K562 (cell line): ENCODE measurements at regions not wholly inside any gene's neighbourhood (a gene's known extent, or its start where the extent isn't known, plus 50 kb on each side); places are given as distances from the start of the nearest gene placed in this dataset.

Experiments used
- ATF1 ChIP-seq, 2 experiments: fragments of 450-650 bp in 1 of 2; IDR thresholded peaks; 2 replicates each; pipeline ENCODE4 v1.6.1; 2016; ENCODE audit warnings: missing compliant biosample characterization in 1 of 2, missing genetic modification characterization in 1 of 2
- ATF3 ChIP-seq, 2 experiments: fragments of 450-650 bp in 1 of 2; sonication (generic) in 1 of 2; formaldehyde crosslinking in 1 of 2; IDR thresholded peaks in 1 of 2; conservative IDR thresholded peaks in 1 of 2; 2 replicates each; pipeline versions ENCODE4 v1.6.1 to v1.8.1; 2016 to 2023; ENCODE audit warnings: mild to moderate bottlenecking in 2 of 2, moderate library complexity in 2 of 2, inconsistent platforms in 1 of 2, missing genetic modification reagents in 1 of 2
- BCLAF1 ChIP-seq, 2 experiments: fragments of 450-650 bp in 1 of 2; IDR thresholded peaks; 2 replicates each; pipeline ENCODE4 v1.6.1; 2011 to 2017; ENCODE audit warnings: low read depth in 2 of 2, antibody characterized with exemption in 1 of 2, borderline replicate concordance in 1 of 2, low read length in 1 of 2, mild to moderate bottlenecking in 1 of 2, mixed read lengths in 1 of 2; ENCODE audit not compliant: control insufficient read depth in 1 of 2
- CTCF ChIP-seq, 3 experiments: IDR thresholded peaks in 2 of 3; conservative IDR thresholded peaks in 1 of 3; 2 replicates each; pipeline ENCODE4 v1.5.1; 2011 to 2012; ENCODE audit warnings: low read length in 3 of 3, mild to moderate bottlenecking in 3 of 3, control low read depth in 2 of 3, improper control_type of control experiment in 1 of 3, inconsistent platforms in 1 of 3, low read depth in 1 of 3, mixed read lengths in 1 of 3, moderate library complexity in 1 of 3; ENCODE audit not compliant: insufficient read depth in 2 of 3
- RFX5 ChIP-seq: IDR thresholded peaks from 2 replicates; pipeline ENCODE4 v1.6.1; 2011; ENCODE audit warnings: low read depth, mild to moderate bottlenecking, improper control_type of control experiment, low read length
- ZNF740 ChIP-seq, 3 experiments: fragments of 200-800 bp in 1 of 3; sonication (Bioruptor generic) in 1 of 3; sonication (generic) in 1 of 3; formaldehyde crosslinking in 1 of 3; IDR thresholded peaks; 2 replicates each; pipeline versions ENCODE4 v1.6.1 to v1.8.0; 2016 to 2022; ENCODE audit warnings: mild to moderate bottlenecking in 2 of 3, missing compliant biosample characterization in 2 of 3, missing genetic modification characterization in 2 of 3, missing genetic modification reagents in 1 of 3
- ZNF766 ChIP-seq: fragments of 200-800 bp; sonication (Bioruptor generic); conservative IDR thresholded peaks from 2 replicates; pipeline ENCODE4 v1.6.1; 2016; ENCODE audit warnings: missing genetic modification characterization, missing compliant biosample characterization

GRCh38 chr15:101550124-101550523 lies 60.6 kb upstream of the PCSK6 start:
- no peak for TF ChIP-seq ZNF766
- no peak for TF ChIP-seq ZNF740 (CRISPR knock-in tag; IDR thresholded peaks at IDR 0.05)
- no peak for TF ChIP-seq ZNF740 (tag; IDR thresholded peaks at IDR 0.05)
- no peak for TF ChIP-seq CTCF (IDR thresholded peaks at IDR 0.05 in 2 of 3, conservative IDR thresholded peaks at IDR 0.05 in 1 of 3; ENCODE audit: insufficient read depth in 2 of 3, low read depth in 1 of 3, low read length in 3 of 3)
- TF ChIP-seq ATF3 (IDR thresholded peaks at IDR 0.05) = no peak
- no peak for TF ChIP-seq ATF3 (CRISPR knock-in tag; conservative IDR thresholded peaks at IDR 0.05)
- no peak for TF ChIP-seq RFX5
- TF ChIP-seq BCLAF1 (IDR thresholded peaks at IDR 0.05; ENCODE audit: borderline replicate concordance in 1 of 2, control insufficient read depth in 1 of 2, low read depth in 2 of 2, low read length in 1 of 2) = no peak
- no peak for TF ChIP-seq ATF1 (CRISPR knock-in tag; IDR thresholded peaks at IDR 0.05)
- no peak for TF ChIP-seq ATF1 (tag; IDR thresholded peaks at IDR 0.05)
